DMS53 (cell line): ENCODE measurements at regions not wholly inside any gene's neighbourhood (a gene's known extent, or its start where the extent isn't known, plus 50 kb on each side); places are given as distances from the start of the nearest gene placed in this dataset.

Experiments used
- DNase-seq: peaks from one replicate; lab custom pipeline; 2025; lab: John Stamatoyannopoulos, UW

DNA sequence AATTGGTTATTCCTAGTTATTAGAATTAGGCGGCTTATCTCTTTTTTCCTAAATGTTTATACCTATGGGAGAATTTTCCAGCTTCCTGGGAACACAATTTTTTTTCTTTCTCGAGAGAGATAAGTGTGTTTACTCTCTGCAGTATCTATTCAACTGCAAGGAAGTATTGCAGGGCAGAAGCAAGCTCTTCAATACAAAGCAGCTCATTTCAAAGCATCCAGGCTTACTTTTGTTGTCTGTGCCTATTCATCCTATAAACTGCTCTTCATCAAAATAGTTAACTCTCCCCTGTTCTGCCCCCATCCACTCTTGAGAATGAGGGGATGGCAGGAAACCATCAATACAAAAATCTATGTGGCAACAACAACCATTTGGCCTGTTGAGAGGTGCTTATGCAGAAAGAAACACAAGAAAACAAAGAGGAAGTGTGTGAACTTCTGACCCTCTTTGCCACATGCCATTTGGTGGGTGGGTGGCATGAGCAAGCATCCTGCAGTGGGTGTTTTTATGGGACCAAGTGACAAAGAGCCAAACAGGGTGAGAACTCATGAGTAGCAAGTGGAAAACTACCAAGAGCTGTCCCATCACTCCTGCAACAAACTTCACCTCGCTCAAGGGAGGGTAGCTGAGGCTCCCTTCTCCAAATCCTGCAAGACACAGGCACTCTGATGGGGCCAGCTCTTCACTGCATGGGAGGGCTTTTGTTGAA is 50.6 kb upstream of the MRPS6 start:
- peak; percentile 49 for DNase-seq

DNA sequence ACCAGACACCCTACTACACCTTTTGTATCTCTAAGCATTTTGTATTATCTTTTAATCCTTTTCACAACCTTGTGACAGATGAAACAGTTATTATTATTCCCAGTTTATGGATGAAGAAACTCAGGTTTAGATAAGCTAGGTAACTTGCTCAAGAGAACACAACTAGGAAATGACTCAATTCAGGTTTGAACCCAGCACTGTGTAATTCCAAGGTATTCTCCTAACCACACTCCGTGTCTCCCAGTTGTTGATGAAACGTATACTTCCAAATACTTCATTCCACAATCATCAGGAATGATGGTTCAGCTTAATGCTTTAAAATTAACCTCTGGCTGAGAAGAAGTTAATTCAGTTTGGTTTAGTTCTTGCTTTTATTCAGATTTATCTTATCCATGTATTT is 51.7 kb upstream of the MRPS6 start:
- no peak for DNase-seq

DNA sequence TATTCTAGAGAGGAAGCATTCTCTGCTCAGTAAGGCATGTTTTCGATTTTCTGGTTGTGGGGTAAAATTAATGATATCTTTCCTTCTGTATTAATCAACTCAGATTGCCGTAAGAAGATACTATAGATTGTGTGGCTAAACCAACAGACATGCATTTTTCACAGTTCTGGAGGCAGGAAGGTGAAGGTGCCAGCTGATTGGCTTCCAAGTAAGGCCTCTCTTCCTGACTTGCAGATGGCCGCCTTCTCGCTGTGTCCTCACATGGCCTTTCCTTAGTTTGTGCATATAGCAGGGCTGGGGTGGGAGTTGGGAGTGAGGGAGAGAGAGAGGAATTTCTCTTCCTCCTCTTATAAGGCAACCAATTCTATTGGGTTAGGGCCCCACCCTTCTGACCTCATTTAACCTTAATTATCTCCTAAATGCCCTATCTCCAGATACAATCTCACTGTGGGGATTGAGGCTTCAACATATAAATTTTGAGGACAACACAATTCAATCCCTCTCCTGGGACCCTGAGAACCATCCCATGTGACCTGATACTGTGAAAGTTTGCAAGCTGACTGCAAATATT is 52.3 kb upstream of the MRPS6 start:
- DNase-seq = no peak

DNA sequence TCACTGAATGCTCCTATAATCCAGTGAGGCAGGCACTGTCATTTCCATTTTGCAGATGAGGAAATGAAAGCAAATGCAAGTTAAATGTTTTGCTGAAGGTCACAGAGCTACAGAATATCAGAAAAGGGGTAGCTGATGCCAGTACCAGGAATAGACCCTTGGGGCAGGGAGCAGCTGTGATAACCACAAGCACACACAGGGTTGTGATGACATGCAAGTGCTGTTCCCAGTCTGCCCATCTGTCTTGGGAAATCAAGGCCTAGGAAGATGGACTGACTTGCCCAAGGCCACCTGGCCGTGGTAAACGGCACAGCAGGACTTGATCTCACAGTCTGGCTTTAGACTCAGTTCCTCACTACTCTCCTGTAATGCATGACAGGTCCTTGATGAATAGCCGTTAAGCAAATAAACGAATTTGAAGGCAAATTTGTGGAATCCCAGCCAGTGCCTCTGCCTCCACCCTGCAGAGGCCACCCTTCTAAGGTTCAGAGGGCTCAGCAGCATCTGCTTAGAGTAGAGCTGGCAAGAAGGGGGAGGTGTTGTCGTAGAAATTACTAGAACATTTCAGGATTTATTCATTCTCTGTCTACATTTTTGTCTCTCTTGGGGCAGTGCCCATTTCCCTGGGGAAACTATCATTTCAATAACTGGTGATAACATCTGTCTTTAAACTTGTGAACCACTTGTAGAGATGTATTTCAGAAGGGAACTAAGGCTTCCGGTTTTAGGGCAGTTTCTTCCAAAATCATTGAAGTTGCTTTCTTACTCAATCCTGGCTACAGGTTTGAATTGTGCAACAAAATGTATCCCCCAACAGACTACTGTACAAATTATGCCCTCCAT is 53.2 kb upstream of the MRPS6 start:
- DNase-seq = peak; percentile 3

DNA sequence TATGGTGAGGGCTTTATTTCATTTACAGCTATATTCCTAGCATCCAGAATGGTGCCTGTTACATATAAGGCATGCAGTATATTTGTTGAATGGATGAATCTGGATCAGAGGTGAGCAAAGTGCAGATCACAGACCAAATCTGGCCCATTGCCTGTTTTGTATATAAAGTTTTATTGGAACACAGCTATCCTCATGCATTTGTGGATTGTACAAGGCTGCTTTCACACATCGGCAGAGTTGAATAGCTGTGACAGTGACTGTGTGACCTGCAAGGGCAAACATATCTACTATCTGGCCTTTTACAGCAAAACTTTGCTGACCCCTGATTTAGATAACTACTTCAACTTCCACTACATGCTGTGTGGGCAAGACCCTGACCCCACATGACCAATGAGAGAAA is 54.0 kb upstream of the MRPS6 start:
- no peak for DNase-seq

DNA sequence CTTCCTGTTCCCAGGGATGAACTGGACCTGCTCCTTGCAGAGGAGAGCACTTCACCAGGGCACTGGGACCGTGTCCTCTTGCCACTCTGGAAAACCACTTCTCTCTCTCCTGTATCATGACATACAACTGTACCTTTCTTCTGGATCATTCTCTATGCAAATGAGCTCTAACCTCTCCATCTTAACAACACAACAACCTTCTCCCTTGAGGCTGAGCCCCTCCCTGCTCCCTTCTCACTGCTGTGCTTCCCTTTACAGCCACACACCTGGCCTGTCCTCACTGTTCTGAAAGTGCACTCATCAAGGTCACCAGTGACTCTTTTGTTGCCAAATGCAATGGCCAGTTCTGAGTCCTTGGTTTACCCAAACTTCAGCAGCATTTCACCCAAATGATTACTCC is 54.5 kb upstream of the MRPS6 start:
- no peak for DNase-seq

DNA sequence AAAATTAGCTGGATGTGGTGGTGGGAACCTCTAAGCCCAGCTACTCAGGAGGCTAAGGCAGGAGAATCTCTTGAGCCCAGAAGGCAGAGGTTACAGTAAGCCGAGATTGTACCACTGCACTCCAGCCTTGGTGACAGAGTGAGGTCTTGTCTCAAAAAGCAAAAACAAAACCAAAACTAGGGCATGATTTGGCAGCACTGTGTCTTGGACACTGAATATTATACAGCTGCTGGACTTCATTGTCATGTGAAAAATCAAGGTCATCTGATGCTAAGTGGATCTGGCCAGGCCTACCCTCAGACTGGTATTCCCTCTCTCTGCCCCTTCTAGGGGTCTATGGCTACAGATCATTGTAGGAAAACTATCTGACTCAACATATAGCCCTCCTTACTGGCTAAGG is 55.2 kb upstream of the MRPS6 start:
- DNase-seq = no peak

DNA sequence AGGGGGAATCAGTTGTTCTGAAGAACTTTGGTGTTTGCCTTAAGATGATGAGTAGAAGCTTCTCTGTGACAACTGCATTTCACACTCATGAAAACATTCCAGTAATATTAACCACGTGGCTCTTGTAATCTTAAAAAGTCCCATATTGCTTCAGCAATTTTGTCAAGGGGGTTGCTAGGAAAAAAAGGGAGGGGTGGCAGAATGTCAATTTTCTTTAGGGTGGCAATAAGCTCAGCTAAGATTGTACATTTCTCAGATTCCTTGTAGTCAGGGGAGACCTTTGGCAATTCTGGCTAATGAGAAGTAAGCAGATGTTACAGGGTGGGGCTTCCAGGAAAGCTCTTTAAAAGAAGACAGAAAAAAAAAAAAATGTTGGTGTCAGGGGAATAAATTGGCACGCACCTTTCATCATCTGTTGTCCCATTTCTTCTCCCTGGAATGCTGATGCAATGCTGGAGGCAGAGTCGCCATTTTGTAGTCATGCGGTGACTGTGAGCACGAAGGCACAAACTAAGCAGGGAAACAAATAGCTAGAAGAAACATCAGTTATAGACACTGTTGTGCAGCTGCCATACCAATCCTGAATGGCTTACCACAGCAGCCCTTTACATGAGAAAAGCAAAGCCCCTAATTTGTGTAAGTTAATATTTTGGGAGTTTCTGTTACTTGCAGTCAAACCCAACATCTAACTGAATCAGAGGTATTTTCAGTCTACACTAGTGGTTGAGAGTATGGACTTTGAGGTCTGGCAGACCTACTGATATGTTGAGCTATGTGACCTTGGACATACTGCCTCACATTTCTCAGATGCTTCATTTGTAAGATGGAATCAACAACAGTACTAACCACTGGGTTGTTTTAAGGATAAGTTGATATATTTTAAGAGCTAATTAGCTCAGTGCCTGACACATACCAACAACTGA is 56.1 kb upstream of the MRPS6 start:
- DNase-seq = no peak

DNA sequence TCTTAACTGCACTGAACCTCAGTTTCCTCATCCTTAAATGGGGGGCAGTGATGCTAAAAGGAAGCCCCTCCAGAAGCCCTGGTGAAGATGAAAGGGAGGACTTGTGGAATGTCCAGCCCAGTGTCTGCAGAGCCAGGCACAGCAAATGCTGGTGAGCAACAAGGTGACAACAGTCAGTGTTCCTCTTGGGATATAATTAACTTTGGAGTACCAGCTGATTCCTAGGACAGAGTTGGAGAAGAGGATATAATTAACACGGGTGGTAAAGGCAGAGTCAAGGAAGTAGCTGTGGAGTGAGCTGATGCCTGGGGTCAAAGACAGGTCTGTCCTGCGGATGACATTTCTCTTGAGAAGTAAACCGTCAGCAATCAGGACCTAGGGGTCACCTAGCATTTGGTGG is 60.7 kb upstream of the MRPS6 start:
- DNase-seq = no peak

DNA sequence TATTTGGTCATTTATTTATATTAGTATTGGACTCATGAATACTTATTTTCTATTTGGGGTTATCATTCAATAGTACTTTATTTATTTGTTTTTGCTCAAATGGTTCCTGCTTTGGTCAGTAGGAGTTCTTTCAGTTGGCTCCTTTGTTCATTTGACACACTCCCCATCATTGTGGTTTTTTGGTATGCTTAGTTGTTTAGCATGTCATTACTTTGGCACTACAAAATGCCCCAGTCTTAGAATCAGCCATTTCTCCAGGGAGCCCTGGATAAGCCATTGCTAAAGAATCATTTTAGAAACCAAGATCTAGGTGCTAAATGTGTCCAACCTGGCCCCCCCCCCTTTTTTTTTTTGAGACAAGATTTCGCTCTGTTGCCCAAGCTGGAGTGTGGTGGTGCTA is 61.7 kb upstream of the MRPS6 start:
- DNase-seq = no peak

DNA sequence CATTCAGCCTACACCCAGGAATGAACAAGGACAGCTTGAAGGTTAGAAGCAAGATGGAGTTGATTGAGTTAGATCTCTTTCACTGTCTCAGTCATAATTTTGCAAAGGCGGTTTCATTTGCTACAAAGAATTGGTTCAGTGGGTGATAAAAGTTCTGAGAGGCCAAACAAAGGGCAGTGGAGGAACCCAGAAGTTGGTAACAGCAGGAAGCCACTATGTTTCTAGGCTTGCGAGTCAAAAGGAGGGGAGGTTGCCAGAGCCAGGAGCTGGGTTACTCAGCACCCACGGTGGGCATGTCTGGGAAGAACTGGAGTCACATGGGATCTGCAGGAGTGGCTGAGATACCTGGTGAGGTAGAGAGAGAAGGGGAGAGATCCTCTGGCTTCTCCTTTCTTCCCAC is 64.2 kb upstream of the MRPS6 start:
- DNase-seq = no peak

DNA sequence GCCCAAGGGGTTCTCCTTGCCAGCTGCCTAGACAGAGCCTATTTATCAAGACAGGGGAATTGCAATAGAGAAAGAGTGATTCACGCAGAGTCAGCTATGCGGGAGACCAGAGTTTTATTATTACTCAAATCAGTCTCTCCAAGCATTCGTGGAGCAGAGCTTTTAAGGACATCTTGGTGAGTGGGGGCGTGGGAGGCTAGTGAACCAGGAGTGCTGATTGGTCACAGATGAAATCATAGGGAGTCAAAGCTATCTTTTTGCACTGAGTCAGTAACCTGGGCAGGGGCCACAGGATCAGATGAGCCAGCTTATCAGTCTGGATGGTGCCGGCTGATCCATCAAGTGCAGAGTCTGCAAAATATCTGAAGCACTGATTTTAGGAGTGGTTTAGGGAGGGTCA is 64.8 kb upstream of the MRPS6 start:
- no peak for DNase-seq

DNA sequence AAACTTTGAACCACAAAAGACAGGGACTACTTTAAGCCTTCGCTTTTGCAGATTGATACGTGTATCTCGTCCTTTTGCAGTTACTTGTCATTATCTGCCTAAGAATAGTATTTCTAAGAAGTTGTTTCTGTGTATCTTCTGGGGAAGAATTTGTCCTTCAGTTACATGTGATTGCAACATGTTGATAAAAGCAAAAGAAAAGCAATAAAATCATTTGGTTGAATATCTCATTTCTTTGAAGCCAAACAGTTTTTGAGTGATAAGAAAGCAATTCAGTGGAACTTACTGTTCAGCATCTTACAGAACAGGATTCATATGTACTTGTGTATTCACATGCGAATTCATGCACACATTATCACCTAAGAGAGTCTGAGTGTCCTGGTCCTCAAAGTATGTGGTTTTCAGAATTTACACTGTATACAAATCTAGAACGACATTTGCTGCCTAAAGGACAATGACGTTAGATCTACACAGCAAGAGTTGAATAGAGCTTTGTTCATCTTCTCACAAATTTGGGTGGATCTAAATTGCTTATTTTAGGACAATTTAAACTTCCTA is 66.7 kb upstream of the MRPS6 start:
- no peak for DNase-seq

DNA sequence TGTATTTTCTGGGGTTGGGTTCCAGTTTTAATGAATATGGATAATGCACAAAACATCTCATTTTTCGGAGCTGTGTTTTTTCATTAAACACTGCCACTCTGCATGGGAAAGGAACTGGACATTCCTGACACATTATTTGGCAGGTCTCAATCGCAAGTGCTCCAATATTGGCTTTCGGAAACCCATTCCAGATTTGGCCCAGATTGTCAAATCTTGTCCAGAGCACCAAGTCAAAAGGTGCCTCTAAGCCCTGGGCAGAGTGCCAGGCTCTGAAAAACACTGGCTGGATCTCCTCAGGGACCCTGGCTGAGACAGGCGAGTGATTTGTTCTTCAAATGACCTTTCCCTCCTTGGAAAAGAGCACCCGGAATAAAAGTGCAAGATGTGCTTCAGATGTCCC is 68.4 kb upstream of the MRPS6 start:
- DNase-seq = no peak

DNA sequence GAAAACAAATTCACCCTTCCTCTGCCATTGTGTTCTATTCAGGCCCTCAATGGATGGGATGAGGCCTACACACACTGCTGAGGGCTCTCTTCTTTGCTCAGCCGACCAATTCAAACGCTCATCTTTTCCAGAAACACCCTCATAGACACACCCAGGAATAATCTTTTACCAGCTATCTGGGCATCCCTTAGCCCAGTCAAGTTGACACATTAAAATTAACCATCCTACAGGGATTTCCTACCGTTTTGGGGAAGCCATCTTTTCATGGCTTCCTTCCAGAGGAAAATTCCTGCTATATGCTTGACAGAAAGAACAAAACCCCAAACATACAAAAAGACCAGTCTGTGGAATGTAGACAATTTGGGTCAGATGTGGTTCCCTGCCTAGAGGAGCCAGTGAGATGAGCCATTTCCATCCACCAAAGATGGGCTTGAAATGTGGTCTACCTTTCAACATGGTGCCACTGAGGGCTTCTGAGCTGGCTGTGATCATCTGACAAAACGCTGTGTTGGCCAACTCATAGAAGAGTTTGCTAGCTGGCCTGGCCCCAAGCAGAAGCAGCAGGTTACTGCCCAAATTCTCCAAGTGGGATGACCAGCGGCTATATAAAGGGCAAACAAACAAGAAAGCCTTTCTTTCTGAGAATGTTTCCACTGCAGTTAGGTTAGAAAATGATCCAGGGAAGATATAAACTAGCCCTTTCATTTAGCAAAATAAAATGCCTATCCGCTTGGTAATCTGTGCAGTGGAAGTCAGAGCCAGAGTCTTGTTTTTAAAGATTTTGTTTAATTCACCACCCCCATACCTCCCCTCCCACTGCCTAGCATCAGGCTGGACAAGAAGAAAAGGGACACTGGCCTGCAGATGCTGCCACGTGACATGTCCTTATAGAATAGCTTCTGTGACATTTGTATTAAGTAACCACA is 69.1 kb upstream of the MRPS6 start:
- no peak for DNase-seq

DNA sequence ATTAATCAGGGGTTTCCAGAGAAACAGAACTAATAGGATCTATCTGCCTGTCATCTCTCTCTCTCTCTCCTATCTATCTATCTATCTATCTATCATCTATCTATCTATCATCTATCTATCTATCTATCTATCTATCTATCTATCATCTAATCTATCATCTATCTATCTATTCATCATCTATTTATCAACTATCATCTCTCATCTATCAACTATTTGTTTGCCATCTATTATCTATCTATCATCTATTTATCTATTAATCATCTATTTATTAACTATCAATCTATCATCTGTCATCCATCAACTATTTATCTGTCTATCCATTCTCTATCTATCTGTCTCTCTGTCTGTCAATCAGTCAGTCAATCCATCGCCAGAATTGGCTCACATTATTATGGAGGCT is 70.0 kb upstream of the MRPS6 start:
- no peak for DNase-seq

DNA sequence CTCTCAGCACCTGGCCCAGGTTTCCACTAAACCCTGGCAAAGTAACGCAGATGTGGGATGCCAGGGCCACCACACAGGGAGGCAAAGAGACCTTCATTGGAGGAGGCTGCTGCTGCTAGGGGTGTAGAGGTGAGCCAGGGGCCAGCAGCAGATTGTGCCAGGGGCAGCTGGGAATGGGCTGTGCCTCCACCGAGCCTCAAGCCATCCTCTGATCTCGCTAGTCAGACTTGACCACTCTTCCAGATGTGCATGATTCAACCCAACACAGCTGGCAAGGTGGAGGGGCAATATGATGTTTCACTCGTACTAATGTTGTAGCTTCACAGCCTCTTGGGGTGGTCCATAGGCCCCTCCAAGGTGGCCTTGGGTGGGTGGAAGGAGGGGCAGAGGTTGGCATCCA is 73.0 kb upstream of the MRPS6 start:
- DNase-seq = no peak

DNA sequence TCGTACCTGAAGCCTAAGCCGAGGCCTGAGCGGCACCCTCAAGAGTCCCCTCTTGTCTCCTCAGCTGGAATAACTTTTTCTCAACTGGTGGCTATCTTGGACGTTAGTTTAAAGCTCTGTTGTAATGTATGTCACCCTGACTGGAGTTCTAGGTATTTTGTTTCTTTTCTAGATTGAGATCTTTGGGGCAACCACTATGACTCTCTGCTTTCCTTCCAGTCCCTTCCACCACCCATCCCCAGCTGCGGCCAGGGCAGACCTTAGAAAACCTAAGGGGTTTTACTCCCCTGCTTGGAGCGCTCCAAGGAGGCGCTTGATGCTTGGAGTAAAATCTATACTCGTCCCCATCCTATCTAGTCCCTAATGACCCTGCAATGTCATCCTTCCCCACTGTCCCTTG is 74.6 kb upstream of the MRPS6 start:
- DNase-seq = no peak

DNA sequence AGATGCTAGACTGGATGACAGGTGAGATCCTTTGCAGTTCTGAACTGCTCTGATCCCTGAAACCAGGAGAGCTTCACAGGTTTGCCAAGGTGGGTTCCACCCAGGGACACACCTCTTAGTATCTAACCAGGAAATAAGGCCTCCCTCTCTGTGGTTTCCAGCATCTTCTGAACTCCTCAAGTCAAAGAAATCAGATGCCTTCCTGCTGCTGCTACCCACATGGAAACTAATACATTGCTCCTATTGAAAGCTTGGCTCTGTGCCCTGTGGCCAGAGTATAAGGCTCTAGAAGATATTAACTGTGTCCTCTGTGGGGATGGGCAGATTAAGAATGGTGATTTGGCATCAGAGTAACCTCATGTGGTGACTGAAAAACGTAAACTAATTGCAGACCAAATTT is 75.0 kb upstream of the MRPS6 start:
- DNase-seq = no peak

DNA sequence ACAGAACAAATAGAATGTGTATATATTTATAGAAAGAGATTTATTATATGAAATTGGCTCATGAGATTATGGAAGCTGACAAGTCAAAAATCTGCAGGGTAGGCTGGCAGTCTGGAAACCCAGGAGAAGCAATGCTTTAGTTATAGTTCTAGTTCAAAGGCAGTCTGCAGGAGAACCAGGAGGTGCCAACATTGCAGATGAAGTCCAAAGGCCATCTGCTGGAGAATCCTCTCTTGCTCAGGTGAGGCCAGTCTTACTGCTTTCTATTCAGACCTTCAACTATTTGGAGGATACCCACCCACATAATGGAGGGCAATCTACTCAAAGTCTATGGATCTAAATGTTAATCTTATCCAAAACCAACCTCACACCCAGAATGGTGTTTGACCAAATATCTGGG is 75.9 kb upstream of the MRPS6 start:
- DNase-seq = no peak

DNA sequence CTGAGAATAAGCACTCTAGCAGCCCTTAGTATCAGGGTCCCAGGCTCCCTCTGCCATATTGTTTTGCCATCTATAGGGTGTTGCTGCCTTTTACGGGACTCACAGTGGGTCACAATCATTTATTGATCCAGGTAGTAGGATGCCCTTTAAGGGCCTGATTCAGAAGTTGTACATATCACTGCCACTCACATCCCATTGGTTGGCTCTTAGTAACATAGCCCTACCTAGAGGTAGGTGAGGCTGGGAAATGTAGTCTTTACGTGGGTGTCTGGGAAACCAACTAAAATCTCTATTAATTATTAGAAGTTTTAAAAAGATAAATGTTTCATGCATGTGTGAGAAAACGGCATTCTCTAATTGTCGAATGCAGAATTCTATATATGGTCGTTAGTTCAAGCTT is 78.8 kb upstream of the ATP5PO start:
- no peak for DNase-seq
